OCI-LY1 (cell line): ENCODE measurements at regions not wholly inside any gene's neighbourhood (a gene's known extent, or its start where the extent isn't known, plus 50 kb on each side); places are given as distances from the start of the nearest gene placed in this dataset.

Experiments
- H2AFZ ChIP-seq: fragments of 200-600 bp; sonication (generic), shearing (Covaris generic); 2 replicates; pipeline ENCODE4 v1.6.0; 2014; ENCODE audit warnings: antibody characterized with exemption, mild to moderate bottlenecking, low read length
- H3F3A ChIP-seq: fragments of 200-600 bp; sonication (generic), shearing (Covaris generic); 2 replicates; pipeline ENCODE4 v1.6.0; 2014; ENCODE audit warnings: mild to moderate bottlenecking, antibody characterized with exemption, low read length, moderate library complexity; ENCODE audit not compliant: insufficient read depth
- H3K27ac ChIP-seq: fragments of 200-600 bp; sonication (generic); 2 replicates; pipeline ENCODE4 v1.5.1; 2014; ENCODE audit warnings: low read length, mixed run types, mild to moderate bottlenecking, low read depth; ENCODE audit not compliant: poor library complexity, severe bottlenecking
- H3K27me3 ChIP-seq: fragments of 200-600 bp; sonication (generic); 2 replicates; pipeline ENCODE4 v1.6.0; 2014; ENCODE audit warnings: antibody characterized with exemption, mild to moderate bottlenecking, low read length, moderate library complexity; ENCODE audit not compliant: insufficient read depth
- H3K36me3 ChIP-seq: fragments of 200-600 bp; sonication (generic); 2 replicates; pipeline ENCODE4 v1.6.1; 2014; ENCODE audit warnings: mild to moderate bottlenecking, antibody characterized with exemption, low read length, moderate library complexity, mixed read lengths; ENCODE audit not compliant: insufficient read depth
- H3K4me1 ChIP-seq: fragments of 200-600 bp; sonication (generic); 2 replicates; pipeline ENCODE4 v1.5.1; 2014; ENCODE audit warnings: mild to moderate bottlenecking, low read length, moderate library complexity; ENCODE audit not compliant: insufficient read depth, severe bottlenecking
- H3K4me2 ChIP-seq: fragments of 200-600 bp; sonication (generic), shearing (Covaris generic); 2 replicates; pipeline ENCODE4 v1.6.1; 2014; ENCODE audit warnings: low read length
- H3K4me3 ChIP-seq: fragments of 200-600 bp; sonication (generic); 2 replicates; pipeline ENCODE4 v1.5.1; 2014; ENCODE audit warnings: low read length, low read depth, mild to moderate bottlenecking, mixed read lengths; ENCODE audit not compliant: poor library complexity, severe bottlenecking
- H3K79me2 ChIP-seq: fragments of 200-600 bp; shearing (Covaris generic); 2 replicates; pipeline ENCODE4 v1.6.1; 2016; ENCODE audit warnings: mixed run types, low read length, mixed read lengths; ENCODE audit not compliant: insufficient read depth
- H3K9ac ChIP-seq: fragments of 200-600 bp; sonication (generic), shearing (Covaris generic); 2 replicates; pipeline ENCODE4 v1.6.1; 2014; ENCODE audit warnings: mild to moderate bottlenecking, low read length, mixed read lengths
- H3K9me2 ChIP-seq: fragments of 200-600 bp; sonication (generic), shearing (Covaris generic); 2 replicates; pipeline ENCODE4 v1.6.1; 2014; ENCODE audit warnings: low read depth, mild to moderate bottlenecking, low read length, mixed read lengths
- H3K9me3 ChIP-seq: fragments of 200-600 bp; shearing (Covaris generic); 2 replicates; pipeline ENCODE4 v1.6.1; 2014; ENCODE audit warnings: low read length, mixed read lengths
- H4K20me1 ChIP-seq: fragments of 200-600 bp; sonication (generic), shearing (Covaris generic); 2 replicates; pipeline ENCODE4 v1.6.0; 2016; ENCODE audit warnings: mild to moderate bottlenecking, low read length; ENCODE audit not compliant: insufficient read depth
- EZH2 ChIP-seq: fragments of 200-600 bp; sonication (generic), shearing (Covaris generic); IDR thresholded peaks from 2 replicates; pipeline ENCODE4 v1.8.0; 2017; ENCODE audit warnings: borderline replicate concordance, mixed run types, mild to moderate bottlenecking, antibody characterized with exemption, low read length, moderate library complexity, mixed read lengths
- TF ChIP-seq, protein P1 (sequence below): fragments of 200-600 bp; sonication (generic), shearing (Covaris generic); IDR thresholded peaks from 2 replicates; pipeline ENCODE4 v1.5.1; 2017; ENCODE audit warnings: mild to moderate bottlenecking, antibody characterized with exemption, low read length, moderate library complexity, mixed read lengths

DNA sequence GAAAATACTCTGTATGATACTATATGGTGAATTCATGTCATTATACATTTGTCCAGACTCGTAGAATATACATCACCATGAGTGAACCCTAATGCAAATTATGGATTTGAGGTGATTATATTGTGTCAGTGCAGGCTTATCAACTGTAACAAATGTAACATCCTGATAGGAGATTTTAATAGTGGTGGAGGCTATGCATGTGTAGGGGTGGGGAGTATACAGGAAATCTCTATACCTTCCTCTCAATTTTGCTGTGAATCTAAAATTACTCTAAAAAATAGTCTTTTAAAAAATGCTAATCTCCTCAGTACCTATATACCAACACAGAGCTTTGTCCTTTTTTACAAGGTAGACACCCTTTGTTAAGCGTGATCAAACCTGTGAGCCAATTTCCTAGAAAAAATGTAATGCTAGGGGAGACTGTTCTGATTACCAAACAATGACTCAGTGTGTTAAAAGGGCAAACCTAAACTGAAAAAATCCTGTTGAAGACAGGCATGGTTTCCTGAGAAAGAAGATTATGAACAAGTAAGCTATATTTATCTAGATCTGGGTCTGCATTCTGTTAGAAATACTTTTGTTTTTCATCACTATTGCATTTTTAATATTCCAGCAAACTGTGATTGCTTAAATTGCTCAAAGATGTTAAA lies 170.9 kb downstream of the DUSP6 start:
- H3K27me3 ChIP-seq, result no peaks in the 10 kb centered on the region
- H3K4me2 ChIP-seq, result no peak overlapping the region
- TF ChIP-seq EZH2, result no peak
- TF ChIP-seq, protein P1, sequence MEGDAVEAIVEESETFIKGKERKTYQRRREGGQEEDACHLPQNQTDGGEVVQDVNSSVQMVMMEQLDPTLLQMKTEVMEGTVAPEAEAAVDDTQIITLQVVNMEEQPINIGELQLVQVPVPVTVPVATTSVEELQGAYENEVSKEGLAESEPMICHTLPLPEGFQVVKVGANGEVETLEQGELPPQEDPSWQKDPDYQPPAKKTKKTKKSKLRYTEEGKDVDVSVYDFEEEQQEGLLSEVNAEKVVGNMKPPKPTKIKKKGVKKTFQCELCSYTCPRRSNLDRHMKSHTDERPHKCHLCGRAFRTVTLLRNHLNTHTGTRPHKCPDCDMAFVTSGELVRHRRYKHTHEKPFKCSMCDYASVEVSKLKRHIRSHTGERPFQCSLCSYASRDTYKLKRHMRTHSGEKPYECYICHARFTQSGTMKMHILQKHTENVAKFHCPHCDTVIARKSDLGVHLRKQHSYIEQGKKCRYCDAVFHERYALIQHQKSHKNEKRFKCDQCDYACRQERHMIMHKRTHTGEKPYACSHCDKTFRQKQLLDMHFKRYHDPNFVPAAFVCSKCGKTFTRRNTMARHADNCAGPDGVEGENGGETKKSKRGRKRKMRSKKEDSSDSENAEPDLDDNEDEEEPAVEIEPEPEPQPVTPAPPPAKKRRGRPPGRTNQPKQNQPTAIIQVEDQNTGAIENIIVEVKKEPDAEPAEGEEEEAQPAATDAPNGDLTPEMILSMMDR, result no peak
- no peaks in the 10 kb centered on the region for H3F3A ChIP-seq
- no peak overlapping the region for H2AFZ ChIP-seq
- no peaks in the 10 kb centered on the region for H3K79me2 ChIP-seq
- H3K27ac ChIP-seq, result no peak overlapping the region
- no peak overlapping the region for H3K4me3 ChIP-seq
- H3K9me2 ChIP-seq, result no peaks in the 10 kb centered on the region
- no peak overlapping the region for H3K9ac ChIP-seq
- H3K9me3 ChIP-seq, result no peaks in the 10 kb centered on the region
- no peaks in the 10 kb centered on the region for H4K20me1 ChIP-seq
- H3K4me1 ChIP-seq, result no peaks in the 10 kb centered on the region
- no peaks in the 10 kb centered on the region for H3K36me3 ChIP-seq

DNA sequence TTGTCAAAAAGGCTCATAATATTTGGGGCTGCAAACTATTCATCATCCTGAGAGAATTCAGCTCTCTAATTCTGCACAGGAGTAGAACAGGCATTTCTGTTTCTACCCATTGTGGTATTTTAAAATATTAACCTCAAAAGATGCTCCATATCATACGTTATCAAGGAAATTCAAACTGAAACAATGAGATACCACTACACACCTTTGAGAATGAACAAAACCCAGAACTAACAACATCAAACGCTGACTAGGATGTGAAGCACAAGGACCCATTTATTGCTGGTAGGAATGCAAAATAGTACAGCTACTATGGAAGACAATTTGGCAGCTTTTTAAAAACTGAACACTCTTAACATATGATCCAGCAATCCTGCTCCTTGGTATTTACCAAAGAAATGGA lies 171.8 kb downstream of the DUSP6 start:
- H3K4me2 ChIP-seq, result no peak overlapping the region
- H4K20me1 ChIP-seq, result no peaks in the 10 kb centered on the region
- H3K4me3 ChIP-seq, result no peak overlapping the region
- no peak overlapping the region for H3K9ac ChIP-seq
- H3K79me2 ChIP-seq, result no peaks in the 10 kb centered on the region
- no peak overlapping the region for H3K27ac ChIP-seq
- no peaks in the 10 kb centered on the region for H3K4me1 ChIP-seq
- H3K36me3 ChIP-seq, result no peaks in the 10 kb centered on the region
- H3F3A ChIP-seq, result no peaks in the 10 kb centered on the region
- no peaks in the 10 kb centered on the region for H3K9me3 ChIP-seq
- TF ChIP-seq EZH2, result no peak
- TF ChIP-seq, protein P1, result no peak
- no peaks in the 10 kb centered on the region for H3K9me2 ChIP-seq
- no peaks in the 10 kb centered on the region for H3K27me3 ChIP-seq
- no peak overlapping the region for H2AFZ ChIP-seq

DNA sequence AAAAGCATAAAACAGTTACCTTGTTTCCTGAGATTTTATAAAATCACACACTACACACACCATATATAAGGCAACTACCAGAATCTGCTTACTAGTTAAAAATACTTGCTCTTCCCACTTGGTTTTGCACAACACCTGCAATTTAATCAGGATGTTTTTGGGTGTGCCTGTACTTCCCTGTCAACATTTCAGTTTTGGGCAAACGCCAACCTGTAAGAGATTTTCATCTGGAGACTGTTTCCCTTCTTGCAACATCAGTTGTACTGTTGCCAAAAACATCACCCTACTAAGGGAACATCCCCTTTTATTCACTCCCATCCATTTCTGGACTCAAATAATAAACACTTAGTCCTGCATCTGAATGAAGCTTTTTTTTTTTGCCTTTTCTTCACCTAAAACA lies 172.3 kb downstream of the DUSP6 start:
- H3K4me3 ChIP-seq, result no peak overlapping the region
- H3K36me3 ChIP-seq, result no peaks in the 10 kb centered on the region
- no peaks in the 10 kb centered on the region for H3K79me2 ChIP-seq
- H3K4me1 ChIP-seq, result no peaks in the 10 kb centered on the region
- no peaks in the 10 kb centered on the region for H3K27me3 ChIP-seq
- no peaks in the 10 kb centered on the region for H3K9me2 ChIP-seq
- no peaks in the 10 kb centered on the region for H4K20me1 ChIP-seq
- TF ChIP-seq, protein P1, result no peak
- TF ChIP-seq EZH2, result no peak
- H3K9me3 ChIP-seq, result no peaks in the 10 kb centered on the region
- H3K4me2 ChIP-seq, result no peak overlapping the region
- no peak overlapping the region for H2AFZ ChIP-seq
- no peak overlapping the region for H3K27ac ChIP-seq
- no peaks in the 10 kb centered on the region for H3F3A ChIP-seq
- no peak overlapping the region for H3K9ac ChIP-seq
